K562 (cell line): ENCODE measurements at regions not wholly inside any gene's neighbourhood (a gene's known extent, or its start where the extent isn't known, plus 50 kb on each side); places are given as distances from the start of the nearest gene placed in this dataset.

Experiments used
- ATAC-seq: fragments of 200-7000 bp; cut with Tn5 transposase; 3 replicates; pipeline ENCODE4 v1.9.1; 2020; ENCODE audit warnings: moderate library complexity
- BruUV-seq: library from RNA; stranded (reverse); fragments of 400-500 nt; replicated peaks from 2 replicates; lab custom pipeline; 2021; lab: Mats Ljungman, UMichigan
- CTCF ChIA-PET: fragments of 300-600 bp; formaldehyde crosslinking; extraction: SDS; loops from one replicate; lab custom pipeline; 2021; ENCODE audit warnings: low intra/inter-chr PET ratio; lab: Yijun Ruan, JAX
- POLR2A ChIA-PET: fragments of 300-600, 350-650 bp; sonication (Branson Sonifier 250); formaldehyde crosslinking; extraction: SDS; loops from one replicate; lab custom pipeline; 2021; ENCODE audit warnings: antibody characterized with exemption, inconsistent platforms; lab: Yijun Ruan, JAX
- DNase-seq, 4 experiments: peaks; one replicate each; pipeline versions ENCODE4 v3.0.0 to v3.0.0-alpha.2; 2011 to 2018; ENCODE audit warnings: low spot score in 3 of 4, mixed read lengths in 3 of 4; ENCODE audit errors: extremely low read depth in 1 of 4
- FAIRE-seq: peaks from 2 replicates; lab custom pipeline; 2011; peaks lifted over from hg19 to GRCh38; lab: Jason Lieb, UNC
- H2AFZ ChIP-seq: 2 replicates; pipeline ENCODE4 v1.6.0; 2011; ENCODE audit warnings: low read depth, low read length, control low read depth, inconsistent platforms
- H3K27ac ChIP-seq: fragments of 200-600 bp; 3 replicates; pipeline ENCODE4 v1.8.0; 2011; ENCODE audit warnings: low read depth, mild to moderate bottlenecking, control low read depth, inconsistent platforms, low read length, moderate library complexity, mixed read lengths; ENCODE audit errors: extremely low read depth
- H3K27me3 ChIP-seq, 2 experiments: fragments of 300-600 bp in 1 of 2; 2 replicates in 1 of 2; 3 replicates in 1 of 2; pipeline versions ENCODE4 v1.6.0 to v1.8.0; 2011; ENCODE audit warnings: inconsistent platforms in 2 of 2, low read length in 2 of 2, mild to moderate bottlenecking in 1 of 2, mixed read lengths in 1 of 2, moderate library complexity in 1 of 2; ENCODE audit not compliant: control insufficient read depth in 2 of 2, insufficient read depth in 2 of 2
- H3K36me3 ChIP-seq: fragments of 300-600 bp; 3 replicates; pipeline ENCODE4 v1.8.0; 2011; ENCODE audit warnings: mild to moderate bottlenecking, low read length, inconsistent platforms; ENCODE audit not compliant: control insufficient read depth, insufficient read depth
- H3K4me1 ChIP-seq, 2 experiments: fragments of 200-600 bp in 1 of 2; replicated peaks in 1 of 2; 2 replicates in 1 of 2; 3 replicates in 1 of 2; pipeline versions ENCODE4 v1.5.1 to v1.8.0; 2011; ENCODE audit warnings: inconsistent platforms in 2 of 2, low read length in 2 of 2, mild to moderate bottlenecking in 1 of 2, mixed read lengths in 1 of 2, moderate library complexity in 1 of 2; ENCODE audit not compliant: control insufficient read depth in 2 of 2, insufficient read depth in 2 of 2
- H3K4me2 ChIP-seq: 2 replicates; pipeline ENCODE4 v1.6.1; 2011; ENCODE audit warnings: low read length, control low read depth, inconsistent platforms, mixed read lengths; ENCODE audit not compliant: insufficient read depth
- H3K4me3 ChIP-seq: fragments of 200-600 bp; sonication (generic), shearing (Covaris generic); 2 replicates; pipeline ENCODE4 v1.5.1; 2016; ENCODE audit warnings: control low read depth, inconsistent platforms
- H3K79me2 ChIP-seq: fragments of 200-600 bp; 3 replicates; pipeline ENCODE4 v1.8.0; 2011; ENCODE audit warnings: low read length, inconsistent platforms; ENCODE audit not compliant: control insufficient read depth, insufficient read depth
- H3K9ac ChIP-seq, 2 experiments: 2 replicates each; pipeline versions ENCODE4 v1.6.0 to v1.6.1; 2011; ENCODE audit warnings: low read depth in 2 of 2, low read length in 2 of 2, control low read depth in 1 of 2, inconsistent platforms in 1 of 2, mild to moderate bottlenecking in 1 of 2, mixed read lengths in 1 of 2; ENCODE audit not compliant: insufficient read depth in 1 of 2
- H3K9me1 ChIP-seq: one replicate; pipeline ENCODE4 v1.6.0; 2011; ENCODE audit warnings: inconsistent platforms, mild to moderate bottlenecking, low read length, moderate library complexity; ENCODE audit not compliant: control insufficient read depth, insufficient read depth
- H3K9me3 ChIP-seq: replicated peaks from 2 replicates; pipeline ENCODE4 v1.5.1; 2011; ENCODE audit warnings: low read depth, low read length, inconsistent platforms; ENCODE audit not compliant: control insufficient read depth, insufficient read depth
- H4K20me1 ChIP-seq: replicated peaks from 2 replicates; pipeline ENCODE4 v1.6.1; 2011; ENCODE audit warnings: low read length, inconsistent platforms, mixed read lengths; ENCODE audit not compliant: control insufficient read depth, insufficient read depth
- GABPB2 ChIP-seq: fragments of 250-450 bp; sonication (Bioruptor Pico); conservative IDR thresholded peaks from 2 replicates; pipeline ENCODE4 v1.5.1; 2021; ENCODE audit warnings: mild to moderate bottlenecking
- NFYB ChIP-seq: IDR thresholded peaks from 2 replicates; pipeline ENCODE4 v1.6.1; 2011; ENCODE audit warnings: mild to moderate bottlenecking, moderate library complexity; ENCODE audit not compliant: insufficient read length; ENCODE audit errors: extremely low read depth
- SREBF1 ChIP-seq: fragments of 150-350 bp; IDR thresholded peaks from 2 replicates; pipeline ENCODE4 v1.6.1; 2014; ENCODE audit warnings: antibody characterized with exemption, low read depth, low read length, borderline replicate concordance
- ZNF318 ChIP-seq, 2 experiments: fragments of 450-650 bp; IDR thresholded peaks; 2 replicates each; pipeline ENCODE4 v1.6.1; 2016; ENCODE audit warnings: mild to moderate bottlenecking in 2 of 2, borderline replicate concordance in 1 of 2, low read depth in 1 of 2, moderate library complexity in 1 of 2
- ZNF354B ChIP-seq: fragments of 250-450 bp; sonication (Bioruptor Pico); IDR thresholded peaks from 2 replicates; pipeline ENCODE4 v1.4.0; 2020
- ZNF766 ChIP-seq: fragments of 200-800 bp; sonication (Bioruptor generic); conservative IDR thresholded peaks from 2 replicates; pipeline ENCODE4 v1.6.1; 2016; ENCODE audit warnings: missing genetic modification characterization, missing compliant biosample characterization
- WGBS: fragments of 100-300 bp; shearing (Covaris generic); methylation state at CpG from one replicate; pipeline ENCODE4 v1.1.6; 2016; ENCODE audit warnings: low coverage, mixed read lengths; ENCODE audit not compliant: insufficient coverage; ENCODE audit errors: missing lambda C conversion rate; 5-methylcytosine and 5-hydroxymethylcytosine counted together
- in situ Hi-C: fragments of 300-500 bp; cut with MboI; formaldehyde crosslinking; loops from 4 replicates; pipeline ENCODE4 v1.15.0; 2018; ENCODE audit warnings: inconsistent platforms, mixed read lengths
- intact Hi-C: fragments of 100-400 bp; cut with micrococcal nuclease; formaldehyde crosslinking; loops from 2 replicates; pipeline ENCODE4 v1.14.2; 2022

- H3K79me2 ChIP-seq: no peaks in the 10 kb centered on the region
- no TSS peak for BruUV-seq
- H3K9ac ChIP-seq: no peak overlapping the region
- 0 out of 2 replicates have a peak, but pooled peaks cover 1% of the 10 kb centered on the region for H3K9me3 ChIP-seq
- no peak overlapping the region for H3K4me3 ChIP-seq
- in situ Hi-C loops (no loop called here), intact Hi-C loops (no loop called here)
- WGBS: 0% methylated on average over 4 of the region's 6 CpGs
- no peaks in the 10 kb centered on the region for H4K20me1 ChIP-seq
- ChIA-PET POLR2A (no interaction called here), CTCF (no interaction called here)
- FAIRE-seq: no peak
- no peaks in the 10 kb centered on the region for H3K9me1 ChIP-seq
- H3K36me3 ChIP-seq: no peaks in the 10 kb centered on the region
- no peak for DNase-seq
- no peaks in the 10 kb centered on the region for H3K4me1 ChIP-seq
- H3K27me3 ChIP-seq: no peaks in the 10 kb centered on the region
- no peak overlapping the region for H3K27ac ChIP-seq
- H3K4me2 ChIP-seq: no peak overlapping the region
- H2AFZ ChIP-seq: no peak overlapping the region
- no peak for ATAC-seq
- no peak for TF ChIP-seq GABPB2 (CRISPR knock-in tag)
- no peak for TF ChIP-seq ZNF766 (CRISPR knock-in tag)
- TF ChIP-seq SREBF1: no peak
- TF ChIP-seq ZNF318 (IDR thresholded peaks at IDR 0.05; ENCODE audit: borderline replicate concordance in 1 of 2, low read depth in 1 of 2): no peak
- no peak for TF ChIP-seq NFYB
- no peak for TF ChIP-seq ZNF354B (CRISPR knock-in tag)
These were observed 340.4 kb downstream of the ETS1 start for GRCh38 chr11:128246810-128247594.
